Gastroesophageal sphincter (tissue), 4 donors: ENCODE measurements at regions not wholly inside any gene's neighbourhood (a gene's known extent, or its start where the extent isn't known, plus 50 kb on each side); places are given as distances from the start of the nearest gene placed in this dataset.

Experiments
- ATAC-seq: fragments of 150-250 bp; one replicate; pipeline ENCODE4 v1.9.1; 2016; ENCODE audit warnings: mild to moderate bottlenecking, moderate library complexity
- H3K27ac ChIP-seq, 4 donors: fragments of 200-600 bp; sonication (generic) in 3 of 4; 1 replicate in 3 of 4; 2 replicates in 1 of 4; pipeline ENCODE4 v1.5.1; 2016 to 2019
- H3K27me3 ChIP-seq: fragments of 200-600 bp; sonication (generic); one replicate; pipeline ENCODE4 v1.5.1; 2019
- H3K36me3 ChIP-seq, 2 donors: fragments of 200-600 bp; sonication (generic); one replicate each; pipeline ENCODE4 v1.5.1; 2019; ENCODE audit warnings: control low read depth in 1 of 2
- H3K4me1 ChIP-seq, 3 donors: fragments of 200-600 bp; sonication (generic); 1 replicate in 2 of 3; 2 replicates in 1 of 3; pipeline ENCODE4 v1.5.1; 2016 to 2019; ENCODE audit warnings: control low read depth in 2 of 3
- H3K4me3 ChIP-seq, 2 donors: fragments of 200-600 bp; sonication (generic); one replicate each; pipeline ENCODE4 v1.5.1; 2019; ENCODE audit warnings: mild to moderate bottlenecking in 1 of 2, moderate library complexity in 1 of 2
- H3K9me3 ChIP-seq, 3 donors: fragments of 200-600 bp; sonication (generic); one replicate each; pipeline ENCODE4 v1.5.1; 2017 to 2019; ENCODE audit warnings: control low read depth in 2 of 3
- CTCF ChIP-seq, 4 experiments: fragments of 200-600 bp in 2 of 4; fragments of 450-650 bp in 2 of 4; sonication (generic) in 1 of 4; IDR thresholded peaks; one replicate each; pipeline ENCODE4 v1.5.1; 2017 to 2019; ENCODE audit warnings: antibody characterized with exemption in 4 of 4, mild to moderate bottlenecking in 2 of 4, moderate library complexity in 2 of 4
- EP300 ChIP-seq: sonication (generic); formaldehyde crosslinking; IDR thresholded peaks from one replicate; pipeline ENCODE4 v1.6.1; 2017; ENCODE audit warnings: antibody characterized with exemption, mild to moderate bottlenecking
- POLR2A ChIP-seq, 2 donors: fragments of 450-650 bp; IDR thresholded peaks; one replicate each; pipeline ENCODE4 v1.6.1; 2017; ENCODE audit warnings: antibody characterized with exemption in 2 of 2, mild to moderate bottlenecking in 2 of 2, moderate library complexity in 1 of 2
- POLR2AphosphoS5 ChIP-seq: sonication (generic); formaldehyde crosslinking; IDR thresholded peaks from one replicate; pipeline ENCODE4 v1.6.1; 2017; ENCODE audit warnings: antibody characterized with exemption
- WGBS, 2 donors: methylation state at CpG; one replicate each; pipeline ENCODE4 v1.1.5; 2018; ENCODE audit warnings: low coverage in 1 of 2; 5-methylcytosine and 5-hydroxymethylcytosine counted together

- ATAC-seq, result no peak
- no peak overlapping the region for H3K4me3 ChIP-seq
- TF ChIP-seq EP300, result no peak
- no peak for TF ChIP-seq POLR2A (IDR thresholded peaks at IDR 0.05)
- no peak for TF ChIP-seq POLR2AphosphoS5
- TF ChIP-seq CTCF (IDR thresholded peaks at IDR 0.05), result no peak
- no peaks in the 10 kb centered on the region for H3K9me3 ChIP-seq
- H3K4me1 ChIP-seq, result no peaks in the 10 kb centered on the region
- H3K27me3 ChIP-seq, result no peaks in the 10 kb centered on the region
- no peak overlapping the region for H3K27ac ChIP-seq
- H3K36me3 ChIP-seq, result no peaks in the 10 kb centered on the region
- WGBS, 2 donors, result 40 to 68% methylated on average over 2 of the region's 2 CpGs
Measured at GRCh38 chr20:12721636-12722035, 287.1 kb upstream of the SPTLC3 start.

DNA sequence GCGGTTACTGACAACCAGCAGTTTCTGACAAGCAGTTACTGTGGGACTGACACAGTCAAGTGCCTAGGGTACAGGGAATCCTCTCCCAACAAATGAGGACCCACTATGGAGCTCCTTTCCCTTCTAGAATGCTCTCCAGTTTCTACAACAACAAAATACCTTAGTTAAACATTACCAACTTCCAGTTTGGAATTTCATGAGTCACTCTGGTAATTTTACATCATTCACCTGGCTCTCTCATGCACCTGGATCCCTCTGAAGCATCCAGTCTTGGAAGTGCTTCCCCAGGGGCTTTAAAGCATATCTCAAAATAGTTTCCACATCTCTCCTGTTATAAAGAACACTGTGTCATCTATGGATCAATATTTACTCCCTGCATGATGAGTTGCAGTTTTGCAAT lies 286.7 kb upstream of the SPTLC3 start:
- no peaks in the 10 kb centered on the region for H3K27me3 ChIP-seq
- TF ChIP-seq CTCF (IDR thresholded peaks at IDR 0.05) (no peak), POLR2A (IDR thresholded peaks at IDR 0.05) (no peak), EP300 (no peak), POLR2AphosphoS5 (no peak)
- H3K4me3 ChIP-seq, result no peak overlapping the region
- no peaks in the 10 kb centered on the region for H3K4me1 ChIP-seq
- no peaks in the 10 kb centered on the region for H3K36me3 ChIP-seq
- no peaks in the 10 kb centered on the region for H3K9me3 ChIP-seq
- no peak overlapping the region for H3K27ac ChIP-seq
- 89% methylated on average over 1 of the region's 1 CpG; no CpG with 5 or more reads in 1 of the 2 donors for WGBS, 2 donors
- ATAC-seq, result no peak

DNA sequence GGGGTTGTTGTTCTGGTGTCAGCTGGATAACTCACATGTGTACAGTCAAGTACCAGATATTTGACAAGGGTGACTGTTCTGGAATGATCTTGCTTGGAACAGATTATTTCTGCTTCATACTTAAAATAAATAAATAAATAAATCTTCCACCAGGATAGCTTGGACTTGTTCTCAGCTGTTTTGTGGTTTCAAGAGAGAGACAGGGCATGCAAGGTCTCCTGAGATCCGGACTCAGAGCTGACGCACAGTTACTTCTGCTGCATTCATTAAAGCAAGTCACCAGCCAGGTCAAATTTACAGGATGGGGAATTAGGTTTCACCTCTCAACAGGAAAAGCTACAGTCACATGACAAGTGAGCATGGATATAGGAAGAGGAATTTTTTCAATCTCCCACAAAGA lies 285.0 kb upstream of the SPTLC3 start:
- Histone ChIP-seq H3K4me3 (no peak overlapping the region), H3K9me3 (no peaks in the 10 kb centered on the region), H3K4me1 (no peaks in the 10 kb centered on the region), H3K36me3 (no peaks in the 10 kb centered on the region), H3K27me3 (no peaks in the 10 kb centered on the region), H3K27ac (no peak overlapping the region)
- no peak for TF ChIP-seq CTCF (IDR thresholded peaks at IDR 0.05)
- no peak for TF ChIP-seq EP300
- TF ChIP-seq POLR2AphosphoS5, result no peak
- TF ChIP-seq POLR2A (IDR thresholded peaks at IDR 0.05), result no peak
- 70 to 92% methylated on average over 2 of the region's 2 CpGs for WGBS, 2 donors
- no peak for ATAC-seq

- Histone ChIP-seq H3K27ac (no peak overlapping the region), H3K4me1 (no peaks in the 10 kb centered on the region), H3K9me3 (no peaks in the 10 kb centered on the region), H3K36me3 (no peaks in the 10 kb centered on the region), H3K4me3 (no peak overlapping the region), H3K27me3 (no peaks in the 10 kb centered on the region)
- ATAC-seq, result no peak
- TF ChIP-seq POLR2AphosphoS5, result no peak
- TF ChIP-seq EP300, result no peak
- no peak for TF ChIP-seq CTCF (IDR thresholded peaks at IDR 0.05)
- no peak for TF ChIP-seq POLR2A (IDR thresholded peaks at IDR 0.05)
- WGBS, 2 donors, result 75 to 90% methylated on average over 2 to 3 of the region's 3 CpGs
Measured at GRCh38 chr20:12728782-12729181, 280.0 kb upstream of the SPTLC3 start.

GRCh38 chr20:12729326-12729725 lies 279.4 kb upstream of the SPTLC3 start:
- H3K4me3 ChIP-seq, result no peak overlapping the region
- H3K4me1 ChIP-seq, result no peaks in the 10 kb centered on the region
- H3K27me3 ChIP-seq, result no peaks in the 10 kb centered on the region
- H3K36me3 ChIP-seq, result no peaks in the 10 kb centered on the region
- TF ChIP-seq CTCF (IDR thresholded peaks at IDR 0.05), result no peak
- TF ChIP-seq EP300, result no peak
- no peak overlapping the region for H3K27ac ChIP-seq
- no peak for ATAC-seq
- no peaks in the 10 kb centered on the region for H3K9me3 ChIP-seq
